Progenitor cell of endocrine pancreas (in vitro differentiated cells): ENCODE measurements at regions not wholly inside any gene's neighbourhood (a gene's known extent, or its start where the extent isn't known, plus 50 kb on each side); places are given as distances from the start of the nearest gene placed in this dataset.
"Not testable (repeated sequence)": the region's sequence is repeated elsewhere in the genome, so short reads cannot be mapped to it uniquely, and the experiment has no call there.

Source experiments
- DNase-seq: peaks from one replicate; pipeline ENCODE4 v3.0.0; 2021; ENCODE audit warnings: low spot score; ENCODE audit not compliant: unreplicated experiment
- H3K27ac Mint-ChIP-seq: 2 replicates; pipeline ENCODE4 v1.8.0; 2021; ENCODE audit warnings: mild to moderate bottlenecking, moderate library complexity, mixed read lengths
- H3K27me3 Mint-ChIP-seq: 2 replicates; pipeline ENCODE4 v1.8.0; 2021; ENCODE audit warnings: mixed read lengths
- H3K36me3 Mint-ChIP-seq: 2 replicates; pipeline ENCODE4 v1.8.0; 2022; ENCODE audit warnings: mixed read lengths; ENCODE audit not compliant: insufficient read depth
- H3K4me1 Mint-ChIP-seq: 2 replicates; pipeline ENCODE4 v1.8.0; 2021; ENCODE audit warnings: low read depth, mixed read lengths
- H3K4me3 Mint-ChIP-seq: 2 replicates; pipeline ENCODE4 v1.8.0; 2021; ENCODE audit warnings: low read depth, mild to moderate bottlenecking, moderate library complexity, mixed read lengths
- H3K9me3 Mint-ChIP-seq: 2 replicates; pipeline ENCODE4 v1.8.0; 2021; ENCODE audit warnings: low read depth, mixed read lengths
- TF ChIP-seq, protein P1 (sequence below): fragments of 200-600 bp; sonication (generic); IDR thresholded peaks from one replicate; pipeline ENCODE4 v1.5.0; 2021; ENCODE audit warnings: antibody characterized with exemption, mild to moderate bottlenecking; ENCODE audit not compliant: unreplicated experiment

DNA sequence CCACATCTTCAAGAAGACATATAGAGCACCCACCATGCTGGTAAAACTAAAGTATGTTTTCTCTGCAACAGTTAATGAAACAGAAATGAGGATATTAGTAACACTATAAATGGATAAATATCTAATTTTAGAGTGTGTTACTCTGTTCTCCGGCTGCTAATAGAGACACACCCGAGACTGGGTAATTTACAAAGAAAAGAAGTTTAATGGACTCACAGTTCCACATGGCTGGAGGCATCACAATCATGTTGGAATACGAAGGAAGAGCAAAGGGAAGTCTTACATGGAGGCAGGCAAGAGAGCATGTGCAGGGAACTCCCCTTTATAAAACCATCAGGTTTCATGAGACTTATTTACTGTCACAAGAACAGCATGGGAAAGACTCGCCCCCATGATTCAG lies 287.2 kb downstream of the SRGAP2C start:
- Mint-ChIP-seq H3K27me3 (no peaks in the 10 kb centered on the region), H3K4me1 (no peaks in the 10 kb centered on the region), H3K4me3 (no peak overlapping the region), H3K27ac (no peak overlapping the region), H3K36me3 (peaks cover 1% of the 10 kb centered on the region), H3K9me3 (peaks cover 15% of the 10 kb centered on the region)
- DNase-seq: no peak
- TF ChIP-seq, protein P1, sequence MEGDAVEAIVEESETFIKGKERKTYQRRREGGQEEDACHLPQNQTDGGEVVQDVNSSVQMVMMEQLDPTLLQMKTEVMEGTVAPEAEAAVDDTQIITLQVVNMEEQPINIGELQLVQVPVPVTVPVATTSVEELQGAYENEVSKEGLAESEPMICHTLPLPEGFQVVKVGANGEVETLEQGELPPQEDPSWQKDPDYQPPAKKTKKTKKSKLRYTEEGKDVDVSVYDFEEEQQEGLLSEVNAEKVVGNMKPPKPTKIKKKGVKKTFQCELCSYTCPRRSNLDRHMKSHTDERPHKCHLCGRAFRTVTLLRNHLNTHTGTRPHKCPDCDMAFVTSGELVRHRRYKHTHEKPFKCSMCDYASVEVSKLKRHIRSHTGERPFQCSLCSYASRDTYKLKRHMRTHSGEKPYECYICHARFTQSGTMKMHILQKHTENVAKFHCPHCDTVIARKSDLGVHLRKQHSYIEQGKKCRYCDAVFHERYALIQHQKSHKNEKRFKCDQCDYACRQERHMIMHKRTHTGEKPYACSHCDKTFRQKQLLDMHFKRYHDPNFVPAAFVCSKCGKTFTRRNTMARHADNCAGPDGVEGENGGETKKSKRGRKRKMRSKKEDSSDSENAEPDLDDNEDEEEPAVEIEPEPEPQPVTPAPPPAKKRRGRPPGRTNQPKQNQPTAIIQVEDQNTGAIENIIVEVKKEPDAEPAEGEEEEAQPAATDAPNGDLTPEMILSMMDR: no peak

DNA sequence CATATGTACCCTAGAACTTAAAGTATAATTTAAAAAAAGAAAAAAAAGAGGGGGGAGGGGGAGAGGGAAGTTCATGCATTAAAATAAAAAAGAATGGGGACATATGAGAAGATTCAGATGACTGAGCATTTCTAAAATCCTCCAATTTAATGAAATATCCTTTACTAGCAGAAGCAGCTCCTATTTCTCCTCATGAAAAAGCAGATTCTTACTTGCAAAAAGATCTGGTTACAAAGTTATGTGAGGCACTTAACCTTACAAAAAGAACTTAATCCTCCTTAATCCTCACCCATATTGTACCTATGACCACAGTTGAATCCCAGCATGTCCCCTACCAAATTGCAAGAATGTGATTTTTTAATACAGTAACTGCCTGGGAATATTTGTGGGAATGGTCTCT lies 298.5 kb downstream of the SRGAP2C start:
- Mint-ChIP-seq H3K27ac (no peak overlapping the region), H3K9me3 (peaks cover 13% of the 10 kb centered on the region), H3K36me3 (no peaks in the 10 kb centered on the region), H3K4me1 (no peaks in the 10 kb centered on the region), H3K27me3 (no peaks in the 10 kb centered on the region), H3K4me3 (no peak overlapping the region)
- no peak for DNase-seq
- TF ChIP-seq, protein P1: no peak

DNA sequence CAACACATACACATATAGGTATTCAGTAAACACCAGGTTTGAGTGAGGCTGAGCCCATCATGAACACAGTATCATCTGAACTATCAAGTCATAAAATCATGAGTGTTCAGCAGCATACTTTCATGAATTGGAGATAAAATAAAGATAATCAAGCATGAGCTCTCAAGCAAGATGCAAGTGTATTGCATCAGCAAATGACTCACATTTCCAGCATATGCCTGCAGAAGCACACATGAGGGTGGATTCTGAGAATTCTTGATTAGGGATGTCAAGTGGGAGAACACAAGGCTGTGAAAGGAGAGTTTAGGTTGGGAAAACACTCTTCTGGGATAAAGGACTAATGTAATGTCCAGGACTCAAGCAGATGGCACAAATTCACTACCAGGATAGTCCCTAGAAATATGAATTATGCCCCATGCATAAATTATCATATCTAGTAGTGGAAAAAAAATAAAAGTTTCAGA lies 299.2 kb downstream of the SRGAP2C start:
- peaks cover 11% of the 10 kb centered on the region for H3K9me3 Mint-ChIP-seq
- no peak overlapping the region for H3K4me3 Mint-ChIP-seq
- H3K27me3 Mint-ChIP-seq: no peaks in the 10 kb centered on the region
- TF ChIP-seq, protein P1: no peak
- DNase-seq: no peak
- H3K36me3 Mint-ChIP-seq: no peaks in the 10 kb centered on the region
- no peaks in the 10 kb centered on the region for H3K4me1 Mint-ChIP-seq
- H3K27ac Mint-ChIP-seq: no peak overlapping the region

DNA sequence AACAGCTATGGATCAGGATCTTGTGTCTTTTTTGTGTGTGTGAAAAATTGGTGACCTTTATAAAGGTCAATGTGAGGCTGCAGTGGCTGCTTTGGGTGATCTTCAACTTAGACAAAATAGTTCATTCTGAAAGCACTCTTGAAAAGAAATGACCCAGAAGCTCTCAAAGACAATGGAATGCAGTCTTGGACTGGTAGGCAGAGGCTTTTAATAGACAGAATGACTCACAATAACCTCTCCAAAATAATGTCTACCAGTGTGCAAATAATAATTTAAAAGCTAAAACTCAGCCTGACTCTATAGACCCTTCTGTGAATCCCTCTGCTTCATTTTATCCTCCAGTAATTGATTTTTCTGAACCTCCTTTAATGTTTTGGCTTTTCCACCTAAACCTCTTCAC lies 310.0 kb downstream of the SRGAP2C start:
- DNase-seq, H3K9me3 Mint-ChIP-seq, H3K27ac Mint-ChIP-seq, H3K27me3 Mint-ChIP-seq, H3K4me3 Mint-ChIP-seq, H3K4me1 Mint-ChIP-seq, H3K36me3 Mint-ChIP-seq: not testable (repeated sequence)

DNA sequence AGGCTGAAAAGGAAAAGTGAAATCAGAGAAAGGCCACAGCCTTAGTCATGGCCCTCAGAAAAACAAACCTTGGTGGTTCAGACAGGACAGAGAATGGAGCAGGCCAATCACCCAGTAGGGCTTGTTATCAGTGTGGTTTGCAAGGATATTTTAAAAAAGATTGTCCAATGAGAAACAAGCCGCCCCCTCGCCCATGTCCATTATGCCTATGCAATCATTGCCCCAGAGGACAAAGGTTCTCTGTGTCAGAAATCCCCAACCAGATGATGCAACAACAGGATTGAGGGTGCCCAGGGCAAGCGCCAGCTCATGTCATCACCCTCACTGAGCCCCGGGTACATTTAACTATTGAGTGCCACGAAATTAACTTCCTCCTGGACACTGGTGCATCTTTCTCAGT lies 326.7 kb downstream of the SRGAP2C start:
- not testable (repeated sequence) for H3K27ac Mint-ChIP-seq, H3K4me1 Mint-ChIP-seq, DNase-seq, H3K4me3 Mint-ChIP-seq, H3K36me3 Mint-ChIP-seq, H3K27me3 Mint-ChIP-seq
- peaks cover 12% of the 10 kb centered on the region for H3K9me3 Mint-ChIP-seq

DNA sequence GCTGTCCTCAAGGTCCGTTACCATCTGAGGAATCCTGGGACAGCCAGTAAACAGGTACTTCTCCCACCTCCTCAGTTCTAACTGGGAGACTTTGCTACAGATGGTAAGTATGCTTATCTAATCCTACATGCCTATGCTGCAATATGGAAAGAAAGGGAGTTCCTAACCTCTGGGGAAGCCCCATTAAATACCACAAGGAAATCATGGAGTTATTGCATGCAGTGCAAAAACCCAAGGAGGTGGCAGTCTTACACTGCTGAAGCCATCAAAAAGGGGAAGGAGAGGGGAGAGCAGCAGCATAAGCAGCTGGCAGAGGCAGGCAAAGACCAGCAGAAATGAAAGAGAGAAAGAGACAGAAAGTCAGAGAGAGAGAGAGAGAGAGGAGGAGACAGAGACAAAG lies 327.1 kb downstream of the SRGAP2C start:
- H3K36me3 Mint-ChIP-seq, H3K4me1 Mint-ChIP-seq, H3K4me3 Mint-ChIP-seq, H3K27me3 Mint-ChIP-seq, DNase-seq, H3K27ac Mint-ChIP-seq: not testable (repeated sequence)
- peaks cover 12% of the 10 kb centered on the region for H3K9me3 Mint-ChIP-seq

DNA sequence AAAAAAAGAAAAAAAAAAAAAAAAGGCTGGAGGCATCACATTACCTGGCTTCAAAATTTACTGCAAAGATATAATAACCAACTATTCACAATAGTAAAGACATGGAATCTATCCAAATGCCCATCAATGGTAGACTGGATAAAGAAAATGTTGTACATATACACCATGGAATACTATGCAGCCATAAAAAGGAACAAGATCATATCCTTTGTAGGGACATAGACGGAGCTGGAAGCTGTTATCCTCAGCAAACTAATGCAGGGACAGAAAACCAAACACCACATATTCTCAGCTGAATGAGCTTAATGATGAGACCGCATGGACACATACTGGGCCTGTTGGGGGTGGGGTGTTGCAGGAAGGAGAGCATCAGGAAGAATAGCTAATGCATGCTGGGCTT lies 330.5 kb downstream of the SRGAP2C start:
- no peak overlapping the region for H3K4me3 Mint-ChIP-seq
- H3K9me3 Mint-ChIP-seq: peaks cover 4% of the 10 kb centered on the region
- peaks cover 16% of the 10 kb centered on the region for H3K4me1 Mint-ChIP-seq
- DNase-seq: no peak
- H3K27me3 Mint-ChIP-seq: no peaks in the 10 kb centered on the region
- H3K36me3 Mint-ChIP-seq: no peaks in the 10 kb centered on the region
- TF ChIP-seq, protein P1: no peak
- H3K27ac Mint-ChIP-seq: no peak overlapping the region
